ENCODE measurements at regions not wholly inside any gene's neighbourhood (a gene's known extent, or its start where the extent isn't known, plus 50 kb on each side); places are given as distances from the start of the nearest gene placed in this dataset.

DNA sequence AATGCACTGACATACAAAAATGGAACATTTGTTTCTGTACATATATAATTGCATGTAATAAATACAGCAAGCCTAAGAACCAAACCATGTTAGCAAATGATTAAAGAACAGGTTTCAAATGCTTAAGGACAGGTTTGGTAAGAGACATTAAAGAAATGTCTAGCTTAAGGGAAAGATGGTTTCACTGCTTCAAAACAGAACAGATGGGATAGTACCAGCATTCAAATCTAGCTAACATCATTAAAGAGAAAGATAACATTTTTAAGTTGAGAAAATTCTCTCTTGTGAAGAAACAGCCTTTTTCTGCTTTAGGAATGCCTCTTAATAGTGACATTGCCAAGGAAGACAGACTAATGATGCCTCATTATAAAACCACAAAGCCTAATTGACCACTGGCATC, 52.5 kb upstream of the DOCK9 start:
- TF ChIP-seq POLR2A (IDR thresholded peaks at IDR 0.05) (no peak), CTCF (IDR thresholded peaks at IDR 0.05) (no peak)

Data from body of pancreas (tissue), 4 donors.